ENCODE measurements at regions not wholly inside any gene's neighbourhood (a gene's known extent, or its start where the extent isn't known, plus 50 kb on each side); places are given as distances from the start of the nearest gene placed in this dataset.

DNA sequence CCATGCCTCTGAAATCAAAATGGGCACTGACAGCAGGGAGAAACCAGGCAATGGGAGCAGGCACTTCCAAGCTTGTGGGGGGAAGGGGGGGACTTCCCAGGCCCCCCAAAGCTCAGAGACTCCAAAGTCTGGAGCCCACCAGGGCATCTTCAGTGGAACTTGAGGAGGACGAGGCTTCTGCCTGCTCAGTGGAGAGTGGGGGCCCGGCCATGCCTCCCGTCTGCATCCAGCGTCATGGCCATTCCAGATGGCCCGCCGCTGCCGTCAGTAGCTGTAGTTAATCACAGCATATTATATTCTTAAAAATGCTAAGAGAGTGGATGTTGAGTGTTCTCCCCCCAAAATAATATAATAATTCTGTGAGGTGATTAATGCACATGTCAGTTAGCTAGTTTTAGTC is 315.2 kb downstream of the KCNJ2 start:
- TF ChIP-seq, protein P1, sequence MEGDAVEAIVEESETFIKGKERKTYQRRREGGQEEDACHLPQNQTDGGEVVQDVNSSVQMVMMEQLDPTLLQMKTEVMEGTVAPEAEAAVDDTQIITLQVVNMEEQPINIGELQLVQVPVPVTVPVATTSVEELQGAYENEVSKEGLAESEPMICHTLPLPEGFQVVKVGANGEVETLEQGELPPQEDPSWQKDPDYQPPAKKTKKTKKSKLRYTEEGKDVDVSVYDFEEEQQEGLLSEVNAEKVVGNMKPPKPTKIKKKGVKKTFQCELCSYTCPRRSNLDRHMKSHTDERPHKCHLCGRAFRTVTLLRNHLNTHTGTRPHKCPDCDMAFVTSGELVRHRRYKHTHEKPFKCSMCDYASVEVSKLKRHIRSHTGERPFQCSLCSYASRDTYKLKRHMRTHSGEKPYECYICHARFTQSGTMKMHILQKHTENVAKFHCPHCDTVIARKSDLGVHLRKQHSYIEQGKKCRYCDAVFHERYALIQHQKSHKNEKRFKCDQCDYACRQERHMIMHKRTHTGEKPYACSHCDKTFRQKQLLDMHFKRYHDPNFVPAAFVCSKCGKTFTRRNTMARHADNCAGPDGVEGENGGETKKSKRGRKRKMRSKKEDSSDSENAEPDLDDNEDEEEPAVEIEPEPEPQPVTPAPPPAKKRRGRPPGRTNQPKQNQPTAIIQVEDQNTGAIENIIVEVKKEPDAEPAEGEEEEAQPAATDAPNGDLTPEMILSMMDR (optimal IDR thresholded peaks at IDR 0.05 in 1 of 3, IDR thresholded peaks at IDR 0.05 in 1 of 3, conservative IDR thresholded peaks at IDR 0.05 in 1 of 3; ENCODE audit: extremely low read depth in 1 of 3, insufficient read depth in 2 of 3, low read length in 3 of 3): no peak
- TF ChIP-seq EZH2 (IDR thresholded peaks at IDR 0.05; ENCODE audit: low read length): no peak

All from keratinocyte (primary cell).